H1 (cell line): ENCODE measurements at regions not wholly inside any gene's neighbourhood (a gene's known extent, or its start where the extent isn't known, plus 50 kb on each side); places are given as distances from the start of the nearest gene placed in this dataset.
"Not testable (repeated sequence)": the region's sequence is repeated elsewhere in the genome, so short reads cannot be mapped to it uniquely, and the experiment has no call there.

Source experiments
- CEBPB ChIP-seq: IDR thresholded peaks from 2 replicates; pipeline ENCODE4 v1.6.1; 2012; ENCODE audit warnings: low read depth, low read length
- CREB1 ChIP-seq: IDR thresholded peaks from 2 replicates; pipeline ENCODE4 v1.6.1; 2012; ENCODE audit warnings: inconsistent platforms
- GTF2F1 ChIP-seq: IDR thresholded peaks from 2 replicates; pipeline ENCODE4 v1.6.1; 2012; ENCODE audit warnings: low read depth, low read length, improper control_type of control experiment, borderline replicate concordance
- POLR2A ChIP-seq, 2 experiments: IDR thresholded peaks; 1 replicate in 1 of 2; 2 replicates in 1 of 2; pipeline ENCODE4 v1.6.1; 2011; ENCODE audit warnings: low read depth in 2 of 2, low read length in 2 of 2, mild to moderate bottlenecking in 2 of 2; ENCODE audit errors: control extremely low read depth in 1 of 2
- POLR2AphosphoS5 ChIP-seq: IDR thresholded peaks from 2 replicates; pipeline ENCODE4 v1.6.1; 2011; ENCODE audit warnings: low read depth, low read length

DNA sequence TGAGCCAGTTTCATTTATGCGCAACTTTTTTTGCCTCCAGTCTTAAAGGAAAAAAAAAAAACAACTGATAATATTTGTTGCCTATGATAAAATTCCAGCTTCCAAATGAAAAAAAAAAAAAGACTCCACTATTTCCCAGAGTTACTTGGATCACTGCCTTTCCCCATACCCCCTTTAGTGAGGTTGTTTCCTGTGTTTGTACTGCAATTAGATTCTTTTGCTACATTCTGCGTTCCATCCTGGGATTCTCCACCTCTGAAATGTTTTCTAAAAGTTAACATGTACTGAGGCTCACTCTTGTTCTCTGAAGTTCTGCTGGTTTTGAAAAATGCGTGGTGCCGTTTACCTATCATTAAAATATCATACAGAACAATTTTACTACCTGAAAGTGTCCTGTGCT lies 72.0 kb upstream of the NUTM2F start:
- TF ChIP-seq GTF2F1; POLR2AphosphoS5; CREB1; POLR2A (IDR thresholded peaks at IDR 0.05; ENCODE audit: control extremely low read depth in 1 of 2, low read depth in 2 of 2, low read length in 2 of 2); CEBPB: not testable (repeated sequence)
